ENCODE measurements at regions not wholly inside any gene's neighbourhood (a gene's known extent, or its start where the extent isn't known, plus 50 kb on each side); places are given as distances from the start of the nearest gene placed in this dataset.
A peak's percentile ranks its signal among the peaks of the same experiment; 100 is the strongest.
"Not testable (repeated sequence)": the region's sequence is repeated elsewhere in the genome, so short reads cannot be mapped to it uniquely, and the experiment has no call there.

GRCh38 chr6:168928012-168928411, 325.6 kb downstream of the THBS2 start:
- Mint-ChIP-seq H3K27me3 (peaks cover 6 to 25% of the 10 kb centered on the region in 2 donors), H3K9me3 (no peaks in the 10 kb centered on the region), H3K36me3 (ENCODE audit: insufficient read depth) (no peaks in the 10 kb centered on the region), H3K27ac (no peak overlapping the region), H3K4me1 (ENCODE audit: low read depth in 2 of 2) (no peaks in the 10 kb centered on the region), H3K4me3 (no peak overlapping the region)
- ATAC-seq (replicated peaks): no peak
- no peak for DNase-seq

- H3K9me3 Mint-ChIP-seq: no peaks in the 10 kb centered on the region
These were observed 326.6 kb downstream of the THBS2 start for GRCh38 chr6:168927026-168927425.

GRCh38 chr6:168926306-168926705, 327.3 kb downstream of the THBS2 start:
- no peaks in the 10 kb centered on the region for H3K36me3 Mint-ChIP-seq (ENCODE audit: insufficient read depth)
- no peak for ATAC-seq (replicated peaks)
- no peaks in the 10 kb centered on the region for H3K9me3 Mint-ChIP-seq
- H3K27me3 Mint-ChIP-seq: peaks cover 6 to 32% of the 10 kb centered on the region in 2 donors
- H3K4me3 Mint-ChIP-seq: no peak overlapping the region
- H3K4me1 Mint-ChIP-seq (ENCODE audit: low read depth in 2 of 2): no peaks in the 10 kb centered on the region
- no peak for DNase-seq
- H3K27ac Mint-ChIP-seq: no peak overlapping the region

More at GRCh38 chr6:168927026-168927425, 326.6 kb downstream of the THBS2 start:
- no peaks in the 10 kb centered on the region for H3K36me3 Mint-ChIP-seq (ENCODE audit: insufficient read depth)
- H3K27ac Mint-ChIP-seq: no peak overlapping the region
- DNase-seq: no peak
- peaks cover 6 to 32% of the 10 kb centered on the region in 2 donors for H3K27me3 Mint-ChIP-seq
- no peak overlapping the region for H3K4me3 Mint-ChIP-seq
- H3K4me1 Mint-ChIP-seq (ENCODE audit: low read depth in 2 of 2): no peaks in the 10 kb centered on the region
- no peak for ATAC-seq (replicated peaks)

GRCh38 chr6:168925671-168926070, 328.0 kb downstream of the THBS2 start:
- Mint-ChIP-seq H3K4me3 (no peak overlapping the region), H3K27me3 (peaks cover 6 to 32% of the 10 kb centered on the region in 2 donors), H3K27ac (no peak overlapping the region), H3K4me1 (ENCODE audit: low read depth in 2 of 2) (no peaks in the 10 kb centered on the region), H3K9me3 (no peaks in the 10 kb centered on the region), H3K36me3 (ENCODE audit: insufficient read depth) (no peaks in the 10 kb centered on the region)
- ATAC-seq (replicated peaks) (no peak), DNase-seq (no peak)

- no peaks in the 10 kb centered on the region for H3K36me3 Mint-ChIP-seq (ENCODE audit: insufficient read depth)
- H3K27me3 Mint-ChIP-seq: peaks cover 6 to 32% of the 10 kb centered on the region in 2 donors
- no peak for ATAC-seq (replicated peaks)
- peaks cover 2 to 9% of the 10 kb centered on the region in 2 donors for H3K4me1 Mint-ChIP-seq (ENCODE audit: low read depth in 2 of 2)
- no peak overlapping the region for H3K4me3 Mint-ChIP-seq
- peak overlapping the region in 1 of 2 donors; percentile 46 for H3K27ac Mint-ChIP-seq
- H3K9me3 Mint-ChIP-seq: no peaks in the 10 kb centered on the region
- no peak for DNase-seq
These were observed 330.5 kb downstream of the THBS2 start for GRCh38 chr6:168923171-168923570.

GRCh38 chr6:168922436-168922835, 331.2 kb downstream of the THBS2 start:
- no peaks in the 10 kb centered on the region for H3K36me3 Mint-ChIP-seq (ENCODE audit: insufficient read depth)
- H3K27me3 Mint-ChIP-seq: peaks cover 6 to 28% of the 10 kb centered on the region in 2 donors
- no peak for ATAC-seq (replicated peaks)
- no peaks in the 10 kb centered on the region for H3K9me3 Mint-ChIP-seq
- H3K4me3 Mint-ChIP-seq: no peak overlapping the region
- DNase-seq: no peak
- H3K4me1 Mint-ChIP-seq (ENCODE audit: low read depth in 2 of 2): peaks cover 2 to 9% of the 10 kb centered on the region in 2 donors
- H3K27ac Mint-ChIP-seq: no peak overlapping the region

- peaks cover 2 to 9% of the 10 kb centered on the region in 2 donors for H3K4me1 Mint-ChIP-seq (ENCODE audit: low read depth in 2 of 2)
- ATAC-seq (replicated peaks) (no peak), DNase-seq (no peak)
- peaks cover 0 to 16% of the 10 kb centered on the region in 2 donors for H3K27me3 Mint-ChIP-seq
- no peaks in the 10 kb centered on the region for H3K36me3 Mint-ChIP-seq (ENCODE audit: insufficient read depth)
- H3K4me3 Mint-ChIP-seq: no peak overlapping the region
- H3K27ac Mint-ChIP-seq: peak overlapping the region in 1 of 2 donors; percentile 42
- H3K9me3 Mint-ChIP-seq: no peaks in the 10 kb centered on the region
These were observed 333.4 kb downstream of the THBS2 start for GRCh38 chr6:168920289-168920688.

- DNase-seq (no peak), ATAC-seq (replicated peaks) (peak; percentile 68)
- H3K36me3 Mint-ChIP-seq (ENCODE audit: insufficient read depth): no peaks in the 10 kb centered on the region
- peaks cover 2 to 9% of the 10 kb centered on the region in 2 donors for H3K4me1 Mint-ChIP-seq (ENCODE audit: low read depth in 2 of 2)
- no peaks in the 10 kb centered on the region for H3K9me3 Mint-ChIP-seq
- peaks cover 7 to 23% of the 10 kb centered on the region in 2 donors for H3K27me3 Mint-ChIP-seq
- H3K4me3 Mint-ChIP-seq: peak overlapping the region in 1 of 2 donors; percentile 4
- H3K27ac Mint-ChIP-seq: peak overlapping the region in 1 of 2 donors; percentile 42
These were observed 334.0 kb downstream of the THBS2 start for GRCh38 chr6:168919470-168920179.

GRCh38 chr6:168916576-168917211, 337.0 kb downstream of the THBS2 start:
- Mint-ChIP-seq H3K4me1 (ENCODE audit: low read depth in 2 of 2) (peaks cover 2 to 14% of the 10 kb centered on the region in 2 donors), H3K4me3 (no peak overlapping the region), H3K9me3 (no peaks in the 10 kb centered on the region), H3K27ac (no peak overlapping the region), H3K36me3 (ENCODE audit: insufficient read depth) (no peaks in the 10 kb centered on the region), H3K27me3 (peaks cover 12 to 38% of the 10 kb centered on the region in 2 donors)
- no peak for DNase-seq
- no peak for ATAC-seq (replicated peaks)

GRCh38 chr6:168915855-168916254, 337.8 kb downstream of the THBS2 start:
- Mint-ChIP-seq H3K27ac (peak overlapping the region in 1 of 2 donors; percentile 44), H3K4me3 (no peak overlapping the region), H3K27me3 (peaks cover 12 to 38% of the 10 kb centered on the region in 2 donors), H3K4me1 (ENCODE audit: low read depth in 2 of 2) (peaks cover 2 to 17% of the 10 kb centered on the region in 2 donors), H3K9me3 (no peaks in the 10 kb centered on the region), H3K36me3 (ENCODE audit: insufficient read depth) (peaks cover 2% of the 10 kb centered on the region)
- ATAC-seq (replicated peaks): no peak
- DNase-seq: no peak

GRCh38 chr6:168915242-168915641, 338.4 kb downstream of the THBS2 start:
- Mint-ChIP-seq H3K27ac (no peak overlapping the region), H3K4me3 (no peak overlapping the region), H3K4me1 (ENCODE audit: low read depth in 2 of 2) (peaks cover 2 to 15% of the 10 kb centered on the region in 2 donors), H3K36me3 (ENCODE audit: insufficient read depth) (peaks cover 4% of the 10 kb centered on the region), H3K9me3 (peaks cover 0 to under 1% of the 10 kb centered on the region in 2 donors), H3K27me3 (peaks cover 12 to 38% of the 10 kb centered on the region in 2 donors)
- no peak for DNase-seq
- no peak for ATAC-seq (replicated peaks)

GRCh38 chr6:168913866-168914469, 339.7 kb downstream of the THBS2 start:
- Mint-ChIP-seq H3K27me3 (peaks cover 12 to 38% of the 10 kb centered on the region in 2 donors), H3K36me3 (ENCODE audit: insufficient read depth) (peaks cover 7% of the 10 kb centered on the region), H3K9me3 (peaks cover 0 to 7% of the 10 kb centered on the region in 2 donors), H3K27ac (no peak overlapping the region), H3K4me3 (no peak overlapping the region), H3K4me1 (ENCODE audit: low read depth in 2 of 2) (peaks cover 2 to 8% of the 10 kb centered on the region in 2 donors)
- DNase-seq (no peak), ATAC-seq (replicated peaks) (no peak)

- H3K36me3 Mint-ChIP-seq (ENCODE audit: insufficient read depth); DNase-seq; ATAC-seq (replicated peaks); H3K4me3 Mint-ChIP-seq; H3K4me1 Mint-ChIP-seq (ENCODE audit: low read depth in 2 of 2); H3K27ac Mint-ChIP-seq; H3K9me3 Mint-ChIP-seq: not testable (repeated sequence)
- H3K27me3 Mint-ChIP-seq: peaks cover 12 to 38% of the 10 kb centered on the region in 2 donors
These were observed 340.3 kb downstream of the THBS2 start for GRCh38 chr6:168913231-168913865.

Measured in effector memory CD8-positive, alpha-beta T cell (primary cell).